WTC11 (cell line): ENCODE measurements at regions not wholly inside any gene's neighbourhood (a gene's known extent, or its start where the extent isn't known, plus 50 kb on each side); places are given as distances from the start of the nearest gene placed in this dataset.

Experiments used
- ATAC-seq: fragments of 200-7000 bp; cut with Tn5 transposase; 2 replicates; pipeline ENCODE4 v1.10.0; 2021; ENCODE audit warnings: mild to moderate bottlenecking, moderate library complexity
- CTCF ChIA-PET: fragments of 300-600 bp; sonication (Branson Sonifier 250); formaldehyde crosslinking; loops from one replicate; lab custom pipeline; 2021; ENCODE audit warnings: antibody characterized with exemption; lab: Charles Lee
- POLR2A ChIA-PET: fragments of 350-600 bp; sonication (Branson Sonifier 250); formaldehyde crosslinking; loops from one replicate; lab custom pipeline; 2021; ENCODE audit warnings: antibody characterized with exemption; lab: Charles Lee
- DNase-seq: peaks from one replicate; pipeline ENCODE4 v3.0.0; 2021; ENCODE audit warnings: low spot score
- H3K27ac Mint-ChIP-seq: 2 replicates; pipeline ENCODE4 v1.8.0; 2021; ENCODE audit warnings: mixed read lengths
- H3K27me3 Mint-ChIP-seq: 2 replicates; pipeline ENCODE4 v1.8.0; 2021; ENCODE audit warnings: low read depth, mild to moderate bottlenecking, moderate library complexity, mixed read lengths
- H3K36me3 Mint-ChIP-seq: 2 replicates; pipeline ENCODE4 v1.8.0; 2021; ENCODE audit warnings: mixed read lengths
- H3K4me1 Mint-ChIP-seq: 2 replicates; pipeline ENCODE4 v1.8.0; 2022; ENCODE audit warnings: mixed read lengths
- H3K4me3 Mint-ChIP-seq: 2 replicates; pipeline ENCODE4 v1.8.0; 2021; ENCODE audit warnings: mild to moderate bottlenecking, moderate library complexity, mixed read lengths
- H3K9me3 Mint-ChIP-seq: 2 replicates; pipeline ENCODE4 v1.8.0; 2021; ENCODE audit warnings: mixed read lengths
- CBFB ChIP-seq: sonication (generic); formaldehyde crosslinking; IDR thresholded peaks from 2 replicates; pipeline ENCODE4 v1.8.1; 2022; ENCODE audit warnings: mild to moderate bottlenecking, low read depth, missing genetic modification reagents
- ESRRA ChIP-seq: sonication (generic); formaldehyde crosslinking; IDR thresholded peaks from 2 replicates; pipeline ENCODE4 v1.8.1; 2022; ENCODE audit warnings: mild to moderate bottlenecking, missing genetic modification reagents, borderline replicate concordance
- IRF2 ChIP-seq: sonication (generic); formaldehyde crosslinking; IDR thresholded peaks from 2 replicates; pipeline ENCODE4 v1.8.0; 2022; ENCODE audit warnings: low read depth, missing genetic modification reagents, borderline replicate concordance
- NFE2L1 ChIP-seq: sonication (generic); formaldehyde crosslinking; IDR thresholded peaks from 2 replicates; pipeline ENCODE4 v1.8.1; 2023; ENCODE audit warnings: missing genetic modification reagents
- NR2C2 ChIP-seq: sonication (generic); formaldehyde crosslinking; IDR thresholded peaks from 2 replicates; pipeline ENCODE4 v1.8.0; 2022; ENCODE audit warnings: mild to moderate bottlenecking, missing genetic modification reagents
- PRRX2 ChIP-seq: fragments of 250-450 bp; sonication (Bioruptor Pico); IDR thresholded peaks from 2 replicates; pipeline ENCODE4 v1.8.0; 2021; ENCODE audit warnings: mild to moderate bottlenecking
- ZBTB21 ChIP-seq: sonication (generic); formaldehyde crosslinking; IDR thresholded peaks from 2 replicates; pipeline ENCODE4 v1.8.1; 2023; ENCODE audit warnings: mild to moderate bottlenecking, missing genetic modification reagents, borderline replicate concordance
- ZNF121 ChIP-seq: sonication (generic); formaldehyde crosslinking; IDR thresholded peaks from 2 replicates; pipeline ENCODE4 v1.8.0; 2023; ENCODE audit warnings: missing genetic modification reagents
- ZNF138 ChIP-seq: sonication (generic); formaldehyde crosslinking; conservative IDR thresholded peaks from 2 replicates; pipeline ENCODE4 v1.8.1; 2022; ENCODE audit warnings: mild to moderate bottlenecking, moderate library complexity, missing genetic modification reagents
- ZNF232 ChIP-seq: sonication (generic); formaldehyde crosslinking; IDR thresholded peaks from 2 replicates; pipeline ENCODE4 v1.8.0; 2022; ENCODE audit warnings: mild to moderate bottlenecking, missing genetic modification reagents
- ZNF317 ChIP-seq: sonication (generic); formaldehyde crosslinking; IDR thresholded peaks from 2 replicates; pipeline ENCODE4 v1.8.1; 2023; ENCODE audit warnings: low read depth, mild to moderate bottlenecking, moderate library complexity, missing genetic modification reagents, borderline replicate concordance
- ZNF396 ChIP-seq: fragments of 250-450 bp; sonication (Bioruptor Pico); IDR thresholded peaks from 2 replicates; pipeline ENCODE4 v1.8.0; 2021; ENCODE audit warnings: mild to moderate bottlenecking, moderate library complexity, borderline replicate concordance
- ZNF671 ChIP-seq: fragments of 250-450 bp; sonication (Bioruptor Pico); IDR thresholded peaks from 2 replicates; pipeline ENCODE4 v1.8.0; 2021; ENCODE audit warnings: mild to moderate bottlenecking
- TF ChIP-seq, protein P1 (sequence below): fragments of 200-600 bp; IDR thresholded peaks from 2 replicates; pipeline ENCODE4 v1.8.0; 2022; ENCODE audit warnings: antibody characterized with exemption
- TF ChIP-seq, protein P2 (sequence below): fragments of 250-450 bp; sonication (Bioruptor Pico); conservative IDR thresholded peaks from 2 replicates; pipeline ENCODE4 v1.9.0; 2021; ENCODE audit warnings: mild to moderate bottlenecking
- TF ChIP-seq, protein P3 (sequence below): sonication (generic); formaldehyde crosslinking; IDR thresholded peaks from 2 replicates; pipeline ENCODE4 v1.8.1; 2022; ENCODE audit warnings: mild to moderate bottlenecking, missing genetic modification reagents, moderate library complexity, borderline replicate concordance
- TF ChIP-seq, protein P4 (sequence below): sonication (generic); formaldehyde crosslinking; IDR thresholded peaks from 2 replicates; pipeline ENCODE4 v1.8.1; 2023; ENCODE audit warnings: mild to moderate bottlenecking, missing genetic modification reagents, borderline replicate concordance
- TF ChIP-seq, protein P5 (sequence below): sonication (generic); formaldehyde crosslinking; IDR thresholded peaks from 2 replicates; pipeline ENCODE4 v1.8.0; 2022; ENCODE audit warnings: mild to moderate bottlenecking, missing genetic modification reagents
- TF ChIP-seq, protein P6 (sequence below): sonication (generic); formaldehyde crosslinking; conservative IDR thresholded peaks from 2 replicates; pipeline ENCODE4 v1.8.1; 2023; ENCODE audit warnings: mild to moderate bottlenecking, low read depth, missing genetic modification reagents, moderate library complexity

DNA sequence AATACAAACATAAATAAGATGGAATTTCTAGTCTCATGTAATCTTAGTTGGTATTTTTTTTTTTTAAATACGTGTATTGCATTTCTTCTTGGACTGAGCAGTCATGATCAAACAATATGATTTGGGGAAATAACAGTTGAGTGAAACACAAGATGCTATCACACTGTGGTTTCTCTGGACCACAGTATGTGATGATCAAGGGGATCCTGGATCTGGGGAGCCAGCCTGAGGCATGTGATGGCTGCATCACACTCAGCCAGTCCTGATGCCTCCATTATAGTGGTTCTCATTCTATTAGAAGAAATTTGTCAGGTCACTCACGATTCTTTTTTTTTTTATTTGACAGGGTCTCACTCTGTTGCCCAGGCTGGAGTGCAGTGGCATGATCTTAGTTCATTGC, 495.9 kb upstream of the POT1 start:
- H3K27me3 Mint-ChIP-seq, result no peaks in the 10 kb centered on the region
- no peak for DNase-seq
- CTCF ChIA-PET, result no interaction called here
- no peak for ATAC-seq
- TF ChIP-seq PRRX2 (CRISPR knock-in tag) (no peak), ZBTB21 (CRISPR knock-in tag) (no peak), ZNF396 (no peak), ESRRA (CRISPR knock-in tag) (no peak), ZNF671 (no peak), ZNF317 (CRISPR knock-in tag) (no peak), IRF2 (CRISPR knock-in tag) (no peak)
- TF ChIP-seq, protein P1, sequence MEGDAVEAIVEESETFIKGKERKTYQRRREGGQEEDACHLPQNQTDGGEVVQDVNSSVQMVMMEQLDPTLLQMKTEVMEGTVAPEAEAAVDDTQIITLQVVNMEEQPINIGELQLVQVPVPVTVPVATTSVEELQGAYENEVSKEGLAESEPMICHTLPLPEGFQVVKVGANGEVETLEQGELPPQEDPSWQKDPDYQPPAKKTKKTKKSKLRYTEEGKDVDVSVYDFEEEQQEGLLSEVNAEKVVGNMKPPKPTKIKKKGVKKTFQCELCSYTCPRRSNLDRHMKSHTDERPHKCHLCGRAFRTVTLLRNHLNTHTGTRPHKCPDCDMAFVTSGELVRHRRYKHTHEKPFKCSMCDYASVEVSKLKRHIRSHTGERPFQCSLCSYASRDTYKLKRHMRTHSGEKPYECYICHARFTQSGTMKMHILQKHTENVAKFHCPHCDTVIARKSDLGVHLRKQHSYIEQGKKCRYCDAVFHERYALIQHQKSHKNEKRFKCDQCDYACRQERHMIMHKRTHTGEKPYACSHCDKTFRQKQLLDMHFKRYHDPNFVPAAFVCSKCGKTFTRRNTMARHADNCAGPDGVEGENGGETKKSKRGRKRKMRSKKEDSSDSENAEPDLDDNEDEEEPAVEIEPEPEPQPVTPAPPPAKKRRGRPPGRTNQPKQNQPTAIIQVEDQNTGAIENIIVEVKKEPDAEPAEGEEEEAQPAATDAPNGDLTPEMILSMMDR, result no peak
- TF ChIP-seq, protein P2, sequence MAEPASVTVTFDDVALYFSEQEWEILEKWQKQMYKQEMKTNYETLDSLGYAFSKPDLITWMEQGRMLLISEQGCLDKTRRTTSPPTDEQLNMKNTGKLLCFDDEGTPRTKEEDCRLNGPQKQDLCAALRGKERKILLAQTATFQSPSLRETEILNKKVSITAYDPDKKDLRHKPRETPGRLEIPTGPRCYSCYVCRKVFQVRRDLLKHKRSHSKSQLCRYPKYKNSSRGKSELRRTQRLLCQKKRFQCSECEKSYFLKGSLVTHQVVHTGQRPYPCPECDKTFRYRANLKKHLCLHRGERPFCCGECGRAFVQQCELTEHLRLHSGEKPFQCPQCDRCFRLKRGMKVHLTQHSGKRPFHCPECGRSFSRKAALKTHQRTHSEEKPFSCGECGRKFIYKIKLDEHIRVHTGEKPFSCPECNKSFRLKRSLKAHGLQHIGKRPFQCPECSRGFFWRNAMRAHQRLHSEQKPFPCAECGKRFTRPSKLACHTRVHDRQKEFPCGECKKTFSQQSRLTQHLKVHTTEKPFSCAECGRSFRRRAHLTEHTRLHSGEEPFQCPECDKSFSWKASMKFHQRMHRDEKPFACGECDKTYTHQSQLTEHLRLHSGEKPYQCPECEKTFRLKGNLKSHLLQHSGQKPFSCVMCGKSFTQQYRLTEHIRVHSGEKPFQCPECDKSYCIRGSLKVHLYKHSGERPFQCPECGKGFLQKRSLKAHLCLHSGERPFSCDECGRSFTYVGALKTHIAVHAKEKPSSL (CRISPR knock-in tag), result no peak
- TF ChIP-seq, protein P3, sequence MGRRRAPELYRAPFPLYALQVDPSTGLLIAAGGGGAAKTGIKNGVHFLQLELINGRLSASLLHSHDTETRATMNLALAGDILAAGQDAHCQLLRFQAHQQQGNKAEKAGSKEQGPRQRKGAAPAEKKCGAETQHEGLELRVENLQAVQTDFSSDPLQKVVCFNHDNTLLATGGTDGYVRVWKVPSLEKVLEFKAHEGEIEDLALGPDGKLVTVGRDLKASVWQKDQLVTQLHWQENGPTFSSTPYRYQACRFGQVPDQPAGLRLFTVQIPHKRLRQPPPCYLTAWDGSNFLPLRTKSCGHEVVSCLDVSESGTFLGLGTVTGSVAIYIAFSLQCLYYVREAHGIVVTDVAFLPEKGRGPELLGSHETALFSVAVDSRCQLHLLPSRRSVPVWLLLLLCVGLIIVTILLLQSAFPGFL (CRISPR knock-in tag), result no peak
- TF ChIP-seq, protein P4, sequence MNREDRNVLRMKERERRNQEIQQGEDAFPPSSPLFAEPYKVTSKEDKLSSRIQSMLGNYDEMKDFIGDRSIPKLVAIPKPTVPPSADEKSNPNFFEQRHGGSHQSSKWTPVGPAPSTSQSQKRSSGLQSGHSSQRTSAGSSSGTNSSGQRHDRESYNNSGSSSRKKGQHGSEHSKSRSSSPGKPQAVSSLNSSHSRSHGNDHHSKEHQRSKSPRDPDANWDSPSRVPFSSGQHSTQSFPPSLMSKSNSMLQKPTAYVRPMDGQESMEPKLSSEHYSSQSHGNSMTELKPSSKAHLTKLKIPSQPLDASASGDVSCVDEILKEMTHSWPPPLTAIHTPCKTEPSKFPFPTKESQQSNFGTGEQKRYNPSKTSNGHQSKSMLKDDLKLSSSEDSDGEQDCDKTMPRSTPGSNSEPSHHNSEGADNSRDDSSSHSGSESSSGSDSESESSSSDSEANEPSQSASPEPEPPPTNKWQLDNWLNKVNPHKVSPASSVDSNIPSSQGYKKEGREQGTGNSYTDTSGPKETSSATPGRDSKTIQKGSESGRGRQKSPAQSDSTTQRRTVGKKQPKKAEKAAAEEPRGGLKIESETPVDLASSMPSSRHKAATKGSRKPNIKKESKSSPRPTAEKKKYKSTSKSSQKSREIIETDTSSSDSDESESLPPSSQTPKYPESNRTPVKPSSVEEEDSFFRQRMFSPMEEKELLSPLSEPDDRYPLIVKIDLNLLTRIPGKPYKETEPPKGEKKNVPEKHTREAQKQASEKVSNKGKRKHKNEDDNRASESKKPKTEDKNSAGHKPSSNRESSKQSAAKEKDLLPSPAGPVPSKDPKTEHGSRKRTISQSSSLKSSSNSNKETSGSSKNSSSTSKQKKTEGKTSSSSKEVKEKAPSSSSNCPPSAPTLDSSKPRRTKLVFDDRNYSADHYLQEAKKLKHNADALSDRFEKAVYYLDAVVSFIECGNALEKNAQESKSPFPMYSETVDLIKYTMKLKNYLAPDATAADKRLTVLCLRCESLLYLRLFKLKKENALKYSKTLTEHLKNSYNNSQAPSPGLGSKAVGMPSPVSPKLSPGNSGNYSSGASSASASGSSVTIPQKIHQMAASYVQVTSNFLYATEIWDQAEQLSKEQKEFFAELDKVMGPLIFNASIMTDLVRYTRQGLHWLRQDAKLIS (CRISPR knock-in tag), result no peak
- H3K4me3 Mint-ChIP-seq, result no peak overlapping the region
- no peaks in the 10 kb centered on the region for H3K36me3 Mint-ChIP-seq
- POLR2A ChIA-PET, result no interaction called here
- H3K4me1 Mint-ChIP-seq, result peaks cover 8% of the 10 kb centered on the region
- no peaks in the 10 kb centered on the region for H3K9me3 Mint-ChIP-seq
- H3K27ac Mint-ChIP-seq, result no peak overlapping the region

DNA sequence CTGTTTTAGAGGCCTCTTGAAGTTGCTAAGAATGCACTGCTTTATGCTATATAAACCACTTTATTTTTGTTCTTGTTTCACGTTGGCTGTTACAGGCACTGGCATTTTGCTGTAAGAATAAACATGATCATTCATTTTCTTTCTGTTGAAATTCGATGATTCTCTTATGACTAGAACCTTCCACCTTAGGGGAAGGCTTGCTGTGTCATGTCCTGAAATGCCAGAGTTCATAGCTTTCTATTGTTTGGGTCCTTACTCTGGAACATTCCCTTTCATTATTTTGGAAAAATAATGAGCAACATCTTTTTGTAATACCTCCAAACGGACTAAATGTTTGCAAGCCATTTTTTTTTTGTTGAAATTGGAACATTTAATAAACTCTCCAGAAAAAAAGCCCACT, 495.1 kb upstream of the POT1 start:
- Mint-ChIP-seq H3K4me1 (peaks cover 8% of the 10 kb centered on the region), H3K36me3 (no peaks in the 10 kb centered on the region), H3K4me3 (no peak overlapping the region), H3K9me3 (no peaks in the 10 kb centered on the region), H3K27me3 (no peaks in the 10 kb centered on the region), H3K27ac (no peak overlapping the region)
- CTCF ChIA-PET, result no interaction called here
- no peak for DNase-seq
- ATAC-seq, result no peak
- POLR2A ChIA-PET, result no interaction called here
- no peak for TF ChIP-seq CBFB (CRISPR knock-in tag)
- no peak for TF ChIP-seq NR2C2 (CRISPR knock-in tag)
- no peak for TF ChIP-seq ZNF232
- TF ChIP-seq NFE2L1 (CRISPR knock-in tag), result no peak
- TF ChIP-seq, protein P5, sequence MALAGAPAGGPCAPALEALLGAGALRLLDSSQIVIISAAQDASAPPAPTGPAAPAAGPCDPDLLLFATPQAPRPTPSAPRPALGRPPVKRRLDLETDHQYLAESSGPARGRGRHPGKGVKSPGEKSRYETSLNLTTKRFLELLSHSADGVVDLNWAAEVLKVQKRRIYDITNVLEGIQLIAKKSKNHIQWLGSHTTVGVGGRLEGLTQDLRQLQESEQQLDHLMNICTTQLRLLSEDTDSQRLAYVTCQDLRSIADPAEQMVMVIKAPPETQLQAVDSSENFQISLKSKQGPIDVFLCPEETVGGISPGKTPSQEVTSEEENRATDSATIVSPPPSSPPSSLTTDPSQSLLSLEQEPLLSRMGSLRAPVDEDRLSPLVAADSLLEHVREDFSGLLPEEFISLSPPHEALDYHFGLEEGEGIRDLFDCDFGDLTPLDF (CRISPR knock-in tag), result no peak
- no peak for TF ChIP-seq ZNF138 (CRISPR knock-in tag)
- TF ChIP-seq, protein P6, sequence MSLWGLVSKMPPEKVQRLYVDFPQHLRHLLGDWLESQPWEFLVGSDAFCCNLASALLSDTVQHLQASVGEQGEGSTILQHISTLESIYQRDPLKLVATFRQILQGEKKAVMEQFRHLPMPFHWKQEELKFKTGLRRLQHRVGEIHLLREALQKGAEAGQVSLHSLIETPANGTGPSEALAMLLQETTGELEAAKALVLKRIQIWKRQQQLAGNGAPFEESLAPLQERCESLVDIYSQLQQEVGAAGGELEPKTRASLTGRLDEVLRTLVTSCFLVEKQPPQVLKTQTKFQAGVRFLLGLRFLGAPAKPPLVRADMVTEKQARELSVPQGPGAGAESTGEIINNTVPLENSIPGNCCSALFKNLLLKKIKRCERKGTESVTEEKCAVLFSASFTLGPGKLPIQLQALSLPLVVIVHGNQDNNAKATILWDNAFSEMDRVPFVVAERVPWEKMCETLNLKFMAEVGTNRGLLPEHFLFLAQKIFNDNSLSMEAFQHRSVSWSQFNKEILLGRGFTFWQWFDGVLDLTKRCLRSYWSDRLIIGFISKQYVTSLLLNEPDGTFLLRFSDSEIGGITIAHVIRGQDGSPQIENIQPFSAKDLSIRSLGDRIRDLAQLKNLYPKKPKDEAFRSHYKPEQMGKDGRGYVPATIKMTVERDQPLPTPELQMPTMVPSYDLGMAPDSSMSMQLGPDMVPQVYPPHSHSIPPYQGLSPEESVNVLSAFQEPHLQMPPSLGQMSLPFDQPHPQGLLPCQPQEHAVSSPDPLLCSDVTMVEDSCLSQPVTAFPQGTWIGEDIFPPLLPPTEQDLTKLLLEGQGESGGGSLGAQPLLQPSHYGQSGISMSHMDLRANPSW (CRISPR knock-in tag), result no peak
- TF ChIP-seq, protein P1, result no peak
- no peak for TF ChIP-seq ZNF121
